H1 (cell line): ENCODE measurements at regions not wholly inside any gene's neighbourhood (a gene's known extent, or its start where the extent isn't known, plus 50 kb on each side); places are given as distances from the start of the nearest gene placed in this dataset.

Source experiments
- CTCF ChIA-PET: fragments of 300-600 bp; sonication (Branson Sonifier 250); formaldehyde crosslinking; loops from one replicate; lab custom pipeline; 2021; ENCODE audit not compliant: partially characterized antibody; lab: Charles Lee
- POLR2A ChIA-PET: fragments of 300-600 bp; sonication (Branson Sonifier 250); formaldehyde crosslinking; loops from one replicate; lab custom pipeline; 2021; ENCODE audit warnings: inconsistent platforms; ENCODE audit not compliant: partially characterized antibody; lab: Charles Lee
- DNase-seq, 2 experiments: peaks; one replicate each; pipeline versions ENCODE4 v3.0.0 to v3.0.0-alpha.2; 2010 to 2022; ENCODE audit warnings: low spot score in 2 of 2, low read depth in 1 of 2, mixed read lengths in 1 of 2
- FAIRE-seq: peaks from 2 replicates; lab custom pipeline; 2011; peaks lifted over from hg19 to GRCh38; lab: Jason Lieb, UNC
- H2AFZ ChIP-seq: 2 replicates; pipeline ENCODE4 v1.8.1; 2012; ENCODE audit warnings: low read length, inconsistent platforms
- H2AK5ac ChIP-seq: 2 replicates; pipeline ENCODE4 v1.6.1; 2013; ENCODE audit warnings: low read depth, low read length
- H2BK120ac ChIP-seq: replicated peaks from 2 replicates; pipeline ENCODE3; 2013; ENCODE audit warnings: low read depth, low read length, inconsistent platforms
- H2BK12ac ChIP-seq: 2 replicates; pipeline ENCODE4 v1.6.1; 2013; ENCODE audit warnings: low read depth, low read length
- H2BK15ac ChIP-seq: 2 replicates; pipeline ENCODE4 v1.6.1; 2013; ENCODE audit warnings: low read length
- H2BK20ac ChIP-seq: 2 replicates; pipeline ENCODE4 v1.6.1; 2013; ENCODE audit warnings: low read length
- H2BK5ac ChIP-seq: 2 replicates; pipeline ENCODE4 v1.6.1; 2013; ENCODE audit warnings: low read depth, low read length
- H3K14ac ChIP-seq: 2 replicates; pipeline ENCODE4 v1.6.1; 2013; ENCODE audit warnings: inconsistent platforms; ENCODE audit not compliant: insufficient read length
- H3K18ac ChIP-seq: 2 replicates; pipeline ENCODE4 v1.6.1; 2013; ENCODE audit warnings: low read length; ENCODE audit errors: extremely low read depth
- H3K23ac ChIP-seq: 2 replicates; pipeline ENCODE4 v1.6.1; 2013; ENCODE audit warnings: inconsistent platforms; ENCODE audit not compliant: insufficient read length
- H3K23me2 ChIP-seq: 2 replicates; pipeline ENCODE4 v1.6.1; 2013; ENCODE audit warnings: low read depth, low read length
- H3K27ac ChIP-seq: 2 replicates; pipeline ENCODE4 v1.6.1; 2011; ENCODE audit warnings: low read depth, low read length, inconsistent platforms
- H3K27me3 ChIP-seq, 4 experiments: replicated peaks in 1 of 4; 1 replicate in 1 of 4; 2 replicates in 3 of 4; pipeline versions ENCODE4 v1.6.1 to v1.8.1; 2011 to 2013; ENCODE audit warnings: low read length in 3 of 4, mild to moderate bottlenecking in 3 of 4, inconsistent platforms in 2 of 4, mixed read lengths in 2 of 4, moderate library complexity in 1 of 4; ENCODE audit not compliant: control insufficient read depth in 3 of 4, insufficient read depth in 3 of 4; ENCODE audit errors: extremely low read depth in 1 of 4
- H3K36me3 ChIP-seq, 4 experiments: 2 replicates each; pipeline versions ENCODE4 v1.6.1 to v1.8.1; 2011 to 2013; ENCODE audit warnings: mild to moderate bottlenecking in 4 of 4, low read length in 3 of 4, moderate library complexity in 2 of 4, control low read depth in 1 of 4, inconsistent platforms in 1 of 4; ENCODE audit not compliant: insufficient read depth in 4 of 4, control insufficient read depth in 2 of 4
- H3K4ac ChIP-seq: replicated peaks from 2 replicates; pipeline ENCODE3; 2013; ENCODE audit warnings: low read length, low read depth, mixed read lengths, inconsistent platforms; ENCODE audit not compliant: insufficient read length
- H3K4me1 ChIP-seq, 4 experiments: replicated peaks in 1 of 4; 1 replicate in 1 of 4; 2 replicates in 3 of 4; pipeline versions ENCODE4 v1.6.1 to v1.8.1; 2011 to 2013; ENCODE audit warnings: low read length in 3 of 4, inconsistent platforms in 2 of 4, mixed read lengths in 1 of 4; ENCODE audit not compliant: insufficient read depth in 4 of 4, control insufficient read depth in 3 of 4
- H3K4me2 ChIP-seq, 2 experiments: 2 replicates each; pipeline versions ENCODE4 v1.6.1 to v1.8.1; 2011 to 2013; ENCODE audit warnings: low read depth in 2 of 2, low read length in 2 of 2, control low read depth in 1 of 2, inconsistent platforms in 1 of 2, mild to moderate bottlenecking in 1 of 2; ENCODE audit not compliant: insufficient read depth in 1 of 2
- H3K4me3 ChIP-seq, 4 experiments: fragments of 200-600, 300-600 bp in 1 of 4; sonication (generic), shearing (Covaris generic), sonication (Bioruptor Twin) in 1 of 4; 2 replicates each; pipeline versions ENCODE4 v1.5.1 to v1.8.1; 2011 to 2016; ENCODE audit warnings: low read length in 4 of 4, low read depth in 3 of 4, control low read depth in 2 of 4, inconsistent platforms in 2 of 4, mild to moderate bottlenecking in 2 of 4, mixed read lengths in 1 of 4, moderate library complexity in 1 of 4; ENCODE audit not compliant: insufficient read depth in 2 of 4; ENCODE audit errors: extremely low read depth in 1 of 4
- H3K56ac ChIP-seq: replicated peaks from 2 replicates; pipeline ENCODE3; 2013; ENCODE audit warnings: low read depth, mild to moderate bottlenecking, mixed read lengths, low read length, inconsistent platforms; ENCODE audit not compliant: insufficient read length
- H3K79me1 ChIP-seq: 2 replicates; pipeline ENCODE4 v1.6.1; 2013; ENCODE audit warnings: low read depth, low read length, control low read depth
- H3K79me2 ChIP-seq, 2 experiments: 2 replicates each; pipeline versions ENCODE4 v1.6.1 to v1.8.1; 2012 to 2013; ENCODE audit warnings: low read length in 2 of 2, mild to moderate bottlenecking in 2 of 2, inconsistent platforms in 1 of 2; ENCODE audit not compliant: insufficient read depth in 2 of 2, control insufficient read depth in 1 of 2
- H3K9ac ChIP-seq, 4 experiments: replicated peaks in 1 of 4; 1 replicate in 1 of 4; 2 replicates in 3 of 4; pipeline versions ENCODE4 v1.6.1 to v1.8.1; 2011 to 2013; ENCODE audit warnings: low read depth in 3 of 4, low read length in 3 of 4, control low read depth in 2 of 4, mild to moderate bottlenecking in 2 of 4, moderate library complexity in 2 of 4, inconsistent platforms in 1 of 4; ENCODE audit errors: extremely low read depth in 1 of 4
- H3K9me3 ChIP-seq, 2 experiments: 2 replicates each; pipeline versions ENCODE4 v1.6.1 to v1.8.1; 2012 to 2013; ENCODE audit warnings: mild to moderate bottlenecking in 2 of 2, moderate library complexity in 2 of 2, control low read depth in 1 of 2, inconsistent platforms in 1 of 2, low read depth in 1 of 2, low read length in 1 of 2, mixed read lengths in 1 of 2; ENCODE audit not compliant: insufficient read depth in 2 of 2
- H4K20me1 ChIP-seq, 2 experiments: replicated peaks in 1 of 2; 2 replicates each; pipeline versions ENCODE3 to v1.8.1; 2011 to 2013; ENCODE audit warnings: inconsistent platforms in 2 of 2, low read length in 2 of 2, mild to moderate bottlenecking in 1 of 2; ENCODE audit not compliant: insufficient read depth in 2 of 2, control insufficient read depth in 1 of 2
- H4K5ac ChIP-seq: 2 replicates; pipeline ENCODE4 v1.6.1; 2013; ENCODE audit warnings: low read length, low read depth, mixed read lengths, inconsistent platforms; ENCODE audit not compliant: insufficient read length
- H4K8ac ChIP-seq: 2 replicates; pipeline ENCODE4 v1.8.0; 2013; ENCODE audit warnings: mild to moderate bottlenecking, moderate library complexity, low read length, inconsistent platforms; ENCODE audit not compliant: insufficient read depth; ENCODE audit errors: extremely low read depth
- H4K91ac ChIP-seq: replicated peaks from 2 replicates; pipeline ENCODE3; 2013; ENCODE audit warnings: low read length, mixed read lengths, inconsistent platforms; ENCODE audit not compliant: insufficient read length
- BACH1 ChIP-seq: IDR thresholded peaks from 2 replicates; pipeline ENCODE4 v1.6.1; 2012; ENCODE audit warnings: low read length, improper control_type of control experiment
- BRCA1 ChIP-seq: IDR thresholded peaks from 2 replicates; pipeline ENCODE4 v1.6.1; 2012; ENCODE audit warnings: low read depth, low read length, improper control_type of control experiment
- CEBPB ChIP-seq: IDR thresholded peaks from 2 replicates; pipeline ENCODE4 v1.6.1; 2012; ENCODE audit warnings: low read depth, low read length
- CTCF ChIP-seq, 3 experiments: IDR thresholded peaks; 1 replicate in 2 of 3; 2 replicates in 1 of 3; pipeline versions ENCODE4 v1.5.1 to v1.6.1; 2011; ENCODE audit warnings: low read length in 3 of 3, mild to moderate bottlenecking in 3 of 3, inconsistent platforms in 2 of 3, low read depth in 1 of 3, moderate library complexity in 1 of 3; ENCODE audit not compliant: insufficient read depth in 1 of 3; ENCODE audit errors: control extremely low read depth in 1 of 3
- EGR1 ChIP-seq: IDR thresholded peaks from 2 replicates; pipeline ENCODE4 v1.6.1; 2011; ENCODE audit warnings: low read depth, low read length, borderline replicate concordance
- HDAC2 ChIP-seq, 2 experiments: fragments of 300-600 bp in 1 of 2; sonication (generic) in 1 of 2; IDR thresholded peaks; 2 replicates each; pipeline ENCODE4 v1.6.1; 2011 to 2012; ENCODE audit warnings: low read depth in 2 of 2, low read length in 2 of 2, mild to moderate bottlenecking in 2 of 2, moderate library complexity in 2 of 2, borderline replicate concordance in 1 of 2, inconsistent platforms in 1 of 2
- RAD21 ChIP-seq, 2 experiments: IDR thresholded peaks in 1 of 2; conservative IDR thresholded peaks in 1 of 2; 2 replicates each; pipeline ENCODE4 v1.6.1; 2011; ENCODE audit warnings: low read depth in 2 of 2, low read length in 2 of 2, improper control_type of control experiment in 1 of 2, inconsistent platforms in 1 of 2, mild to moderate bottlenecking in 1 of 2, moderate library complexity in 1 of 2
- RBBP5 ChIP-seq: IDR thresholded peaks from 2 replicates; pipeline ENCODE4 v1.7.1; 2012; ENCODE audit warnings: low read depth, mild to moderate bottlenecking, inconsistent platforms, low read length, moderate library complexity, borderline replicate concordance
- SAP30 ChIP-seq: fragments of 300-600 bp; sonication (generic); IDR thresholded peaks from 2 replicates; pipeline ENCODE4 v1.7.1; 2012; ENCODE audit warnings: low read length, moderate library complexity, mild to moderate bottlenecking, inconsistent platforms; ENCODE audit not compliant: insufficient read depth, insufficient replicate concordance
- SIN3A ChIP-seq, 2 experiments: IDR thresholded peaks in 1 of 2; conservative IDR thresholded peaks in 1 of 2; 2 replicates each; pipeline ENCODE4 v1.6.1; 2011 to 2012; ENCODE audit warnings: low read length in 2 of 2, improper control_type of control experiment in 1 of 2, low read depth in 1 of 2, mild to moderate bottlenecking in 1 of 2
- TBP ChIP-seq: IDR thresholded peaks from 2 replicates; pipeline ENCODE4 v1.6.1; 2011; ENCODE audit warnings: low read depth, low read length, improper control_type of control experiment
- TCF12 ChIP-seq: IDR thresholded peaks from 2 replicates; pipeline ENCODE4 v1.6.1; 2011; ENCODE audit warnings: low read depth, mild to moderate bottlenecking, low read length
- WGBS, 2 experiments: shearing (Covaris generic) in 1 of 2; methylation state at CpG; one replicate each; pipeline versions ENCODE4 v1.1.6 to v1.1.7; 2013 to 2015; ENCODE audit warnings: low lambda C conversion rate in 2 of 2, mixed read lengths in 2 of 2, inconsistent platforms in 1 of 2, low coverage in 1 of 2, missing lambda C conversion rate in 1 of 2; ENCODE audit not compliant: insufficient replicate concordance in 2 of 2, insufficient coverage in 1 of 2, insufficient read length in 1 of 2; ENCODE audit errors: extremely low coverage in 1 of 2, missing lambda C conversion rate in 1 of 2; 5-methylcytosine and 5-hydroxymethylcytosine counted together

GRCh38 chr10:113469796-113470195 lies 83.1 kb upstream of the HABP2 start:
- Histone ChIP-seq H3K14ac (no peak overlapping the region), H3K36me3 (no peaks in the 10 kb centered on the region), H3K4me2 (no peak overlapping the region), H3K27me3 (no peaks in the 10 kb centered on the region), H2AFZ (no peak overlapping the region), H2AK5ac (no peak overlapping the region), H3K23ac (no peak overlapping the region), H3K4me3 (no peak overlapping the region; a peak in 1 of 8 replicates), H4K8ac (no peak overlapping the region), H2BK20ac (no peak overlapping the region), H2BK15ac (no peak overlapping the region), H3K79me1 (no peaks in the 10 kb centered on the region), H2BK120ac (no peak overlapping the region), H3K9ac (no peak overlapping the region), H3K23me2 (no peaks in the 10 kb centered on the region), H3K18ac (no peak overlapping the region), H2BK5ac (no peak overlapping the region), H3K4ac (no peak overlapping the region), H4K20me1 (no peaks in the 10 kb centered on the region), H3K9me3 (no peaks in the 10 kb centered on the region), H4K5ac (no peak overlapping the region), H4K91ac (no peak overlapping the region), H2BK12ac (no peak overlapping the region), H3K56ac (no peak overlapping the region), H3K4me1 (no peaks in the 10 kb centered on the region), H3K27ac (no peak overlapping the region), H3K79me2 (no peaks in the 10 kb centered on the region)
- ChIA-PET CTCF (interaction anchor here (1.1 to 1.4 kb wide), 2 partner anchors 9 to 43 kb away, joined by 3 read pairs; no protein-coding TSS in a partner anchor), POLR2A (no interaction called here)
- FAIRE-seq: no peak
- WGBS, 2 experiments: 89% methylated on average over 3 of the region's 3 CpGs; no CpG with 5 or more reads in 1 of the 2 experiments
- DNase-seq: no peak
- TF ChIP-seq EGR1 (no peak), BACH1 (no peak), HDAC2 (IDR thresholded peaks at IDR 0.05; ENCODE audit: borderline replicate concordance in 1 of 2, low read depth in 2 of 2, low read length in 2 of 2) (no peak), CTCF (IDR thresholded peaks at IDR 0.05; ENCODE audit: control extremely low read depth in 1 of 3, insufficient read depth in 1 of 3, low read depth in 1 of 3, low read length in 3 of 3) (no peak), SAP30 (no peak), RAD21 (IDR thresholded peaks at IDR 0.05 in 1 of 2, conservative IDR thresholded peaks at IDR 0.05 in 1 of 2; ENCODE audit: low read depth in 2 of 2, low read length in 2 of 2) (no peak), TBP (no peak), RBBP5 (no peak), SIN3A (conservative IDR thresholded peaks at IDR 0.05 in 1 of 2, IDR thresholded peaks at IDR 0.05 in 1 of 2; ENCODE audit: low read depth in 1 of 2, low read length in 2 of 2) (no peak), CEBPB (no peak), BRCA1 (no peak), TCF12 (no peak)
